ENCODE measurements at regions not wholly inside any gene's neighbourhood (a gene's known extent, or its start where the extent isn't known, plus 50 kb on each side); places are given as distances from the start of the nearest gene placed in this dataset.

DNA sequence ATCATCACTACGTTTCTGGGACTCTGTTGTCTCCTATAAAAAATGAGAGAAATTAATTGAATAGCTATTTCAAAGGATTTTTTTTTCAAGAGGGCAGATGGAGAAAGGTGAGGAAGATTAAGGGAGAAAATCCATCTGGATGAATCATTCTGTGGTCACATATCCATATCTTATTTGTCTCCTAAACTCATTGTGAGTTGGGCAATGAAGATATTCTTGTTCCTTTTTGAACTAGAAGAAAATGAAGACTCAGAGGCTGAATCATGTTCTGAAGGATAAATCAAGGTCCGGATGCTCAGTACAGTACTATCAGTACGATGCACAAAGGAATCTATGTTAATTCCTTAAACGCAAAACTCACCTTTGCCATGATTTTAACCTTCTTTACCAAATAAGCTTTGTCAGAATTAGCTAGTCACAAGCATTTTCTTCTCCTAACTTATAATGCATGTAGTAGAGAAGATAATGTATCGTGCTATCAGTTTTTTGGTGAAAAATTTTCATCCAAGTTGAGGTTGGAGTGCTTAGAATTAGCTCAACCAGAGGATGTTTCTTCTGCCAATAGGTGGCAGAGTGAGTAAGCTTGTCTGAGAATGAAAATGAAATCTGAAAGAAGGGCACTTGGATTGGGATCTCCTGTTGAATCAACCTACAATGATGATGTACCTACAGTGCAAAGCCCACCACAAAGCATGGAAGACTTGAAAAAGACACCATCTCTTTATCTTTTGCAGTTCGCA is 446.9 kb downstream of the KIF20B start:
- Histone ChIP-seq H3K79me2 (ENCODE audit: insufficient read depth, low read length) (no peaks in the 10 kb centered on the region), H3K4me1 (ENCODE audit: insufficient read depth, low read length) (no peaks in the 10 kb centered on the region), H3K9ac (ENCODE audit: insufficient read depth, low read depth, low read length) (no peak overlapping the region), H2AFZ (ENCODE audit: low read length) (no peak overlapping the region), H4K20me1 (ENCODE audit: insufficient read depth, low read length) (no peaks in the 10 kb centered on the region), H3K4me2 (ENCODE audit: low read depth, low read length) (no peak overlapping the region), H3K27ac (ENCODE audit: extremely low read length, insufficient read depth, low read length) (no peak overlapping the region), H3K4me3 (replicated peaks in 1 of 3; ENCODE audit: insufficient read depth in 1 of 3, low read depth in 2 of 3, low read length in 3 of 3) (no peak overlapping the region), H3K9me3 (ENCODE audit: low read length) (no peaks in the 10 kb centered on the region), H3K36me3 (replicated peaks in 1 of 2; ENCODE audit: control insufficient read depth in 1 of 2, insufficient read depth in 2 of 2, low read length in 2 of 2) (no peaks in the 10 kb centered on the region), H3K27me3 (ENCODE audit: control insufficient read depth in 1 of 2, insufficient read depth in 2 of 2, low read length in 2 of 2) (no peaks in the 10 kb centered on the region)
- in situ Hi-C loops (cut with HindIII; ENCODE audit: extremely low pct_ligation_motif_present, low pct_unique_long_range_greater_than_20kb): loop anchor here (10.0 kb wide), 1 partner anchor 353 kb away; no protein-coding TSS in a partner anchor
- TF ChIP-seq SMC3 (IDR thresholded peaks at IDR 0.05; ENCODE audit: low read length) (peak; percentile 23; the same call in 1 of the 2 replicates), HOXA5 (CRISPR knock-in tag; IDR thresholded peaks at IDR 0.05) (no peak), GTF2F1 (IDR thresholded peaks at IDR 0.05; ENCODE audit: low read length) (no peak), SYNCRIP (IDR thresholded peaks at IDR 0.05; ENCODE audit: insufficient read depth, low read depth, low read length) (no peak), ZBTB8A (CRISPR knock-in tag; IDR thresholded peaks at IDR 0.05; ENCODE audit: borderline replicate concordance, low read depth) (no peak), ARNTL (CRISPR knock-in tag; IDR thresholded peaks at IDR 0.05) (no peak), RFX5 (IDR thresholded peaks at IDR 0.05; ENCODE audit: low read depth, low read length) (no peak), CAMTA2 (CRISPR knock-in tag; IDR thresholded peaks at IDR 0.05; ENCODE audit: borderline replicate concordance) (no peak), STAG1 (CRISPR knock-in tag; IDR thresholded peaks at IDR 0.05) (peak; percentile 55)
- TF ChIP-seq, protein P1, sequence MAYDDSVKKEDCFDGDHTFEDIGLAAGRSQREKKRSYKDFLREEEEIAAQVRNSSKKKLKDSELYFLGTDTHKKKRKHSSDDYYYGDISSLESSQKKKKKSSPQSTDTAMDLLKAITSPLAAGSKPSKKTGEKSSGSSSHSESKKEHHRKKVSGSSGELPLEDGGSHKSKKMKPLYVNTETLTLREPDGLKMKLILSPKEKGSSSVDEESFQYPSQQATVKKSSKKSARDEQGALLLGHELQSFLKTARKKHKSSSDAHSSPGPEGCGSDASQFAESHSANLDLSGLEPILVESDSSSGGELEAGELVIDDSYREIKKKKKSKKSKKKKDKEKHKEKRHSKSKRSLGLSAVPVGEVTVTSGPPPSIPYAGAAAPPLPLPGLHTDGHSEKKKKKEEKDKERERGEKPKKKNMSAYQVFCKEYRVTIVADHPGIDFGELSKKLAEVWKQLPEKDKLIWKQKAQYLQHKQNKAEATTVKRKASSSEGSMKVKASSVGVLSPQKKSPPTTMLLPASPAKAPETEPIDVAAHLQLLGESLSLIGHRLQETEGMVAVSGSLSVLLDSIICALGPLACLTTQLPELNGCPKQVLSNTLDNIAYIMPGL (CRISPR knock-in tag; IDR thresholded peaks at IDR 0.05; ENCODE audit: borderline replicate concordance in 1 of 2, low read depth in 1 of 2): no peak
- TF ChIP-seq, protein P2, sequence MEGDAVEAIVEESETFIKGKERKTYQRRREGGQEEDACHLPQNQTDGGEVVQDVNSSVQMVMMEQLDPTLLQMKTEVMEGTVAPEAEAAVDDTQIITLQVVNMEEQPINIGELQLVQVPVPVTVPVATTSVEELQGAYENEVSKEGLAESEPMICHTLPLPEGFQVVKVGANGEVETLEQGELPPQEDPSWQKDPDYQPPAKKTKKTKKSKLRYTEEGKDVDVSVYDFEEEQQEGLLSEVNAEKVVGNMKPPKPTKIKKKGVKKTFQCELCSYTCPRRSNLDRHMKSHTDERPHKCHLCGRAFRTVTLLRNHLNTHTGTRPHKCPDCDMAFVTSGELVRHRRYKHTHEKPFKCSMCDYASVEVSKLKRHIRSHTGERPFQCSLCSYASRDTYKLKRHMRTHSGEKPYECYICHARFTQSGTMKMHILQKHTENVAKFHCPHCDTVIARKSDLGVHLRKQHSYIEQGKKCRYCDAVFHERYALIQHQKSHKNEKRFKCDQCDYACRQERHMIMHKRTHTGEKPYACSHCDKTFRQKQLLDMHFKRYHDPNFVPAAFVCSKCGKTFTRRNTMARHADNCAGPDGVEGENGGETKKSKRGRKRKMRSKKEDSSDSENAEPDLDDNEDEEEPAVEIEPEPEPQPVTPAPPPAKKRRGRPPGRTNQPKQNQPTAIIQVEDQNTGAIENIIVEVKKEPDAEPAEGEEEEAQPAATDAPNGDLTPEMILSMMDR (CRISPR knock-in tag; IDR thresholded peaks at IDR 0.05): peak; percentile 34
- intact Hi-C loops (cut with micrococcal nuclease; ENCODE audit: unreplicated experiment): no loop called here
- 17% methylated on average over 6 of the region's 6 CpGs for WGBS (ENCODE audit: low lambda C conversion rate)
- POLR2A ChIA-PET: no interaction called here
- ATAC-seq: peak; percentile 22; the same call in 1 of the 3 replicates
- no TSS peak for BruUV-seq (replicated peaks)
- CTCF ChIA-PET (ENCODE audit: low intra/inter-chr PET ratio, low total read pairs): no interaction called here
- peak; percentile 15 for FAIRE-seq
- DNase-seq (ENCODE audit: low spot score): peak; percentile 3

All from HepG2 (cell line).